CD4-positive, CD25-positive, alpha-beta regulatory T cell (primary cell): ENCODE measurements at regions not wholly inside any gene's neighbourhood (a gene's known extent, or its start where the extent isn't known, plus 50 kb on each side); places are given as distances from the start of the nearest gene placed in this dataset.
"Not testable (repeated sequence)": the region's sequence is repeated elsewhere in the genome, so short reads cannot be mapped to it uniquely, and the experiment has no call there.

Experiments used
- ATAC-seq, 2 donors: fragments of 150-1000 bp; cut with Tn5 transposase; one replicate each; pipeline ENCODE4 v1.10.0; 2021; ENCODE audit warnings: low read depth in 2 of 2, moderate number of reproducible peaks in 2 of 2, moderate library complexity in 1 of 2
- DNase-seq, 3 donors: peaks; one replicate each; pipeline versions ENCODE4 v3.0.0 to v3.0.0-alpha.2; 2012 to 2022; ENCODE audit warnings: mixed read lengths in 1 of 3
- H3K27ac ChIP-seq: one replicate; pipeline ENCODE4 v1.7.0; 2013; ENCODE audit warnings: mild to moderate bottlenecking, low read length; ENCODE audit not compliant: insufficient read depth, poor library complexity, severe bottlenecking
- H3K27me3 ChIP-seq: one replicate; pipeline ENCODE4 v1.7.0; 2013; ENCODE audit warnings: low read length; ENCODE audit not compliant: control insufficient read depth, insufficient read depth
- H3K36me3 ChIP-seq: one replicate; pipeline ENCODE4 v1.7.0; 2013; ENCODE audit warnings: mild to moderate bottlenecking, low read length, moderate library complexity; ENCODE audit not compliant: control insufficient read depth, insufficient read depth
- H3K4me1 ChIP-seq: 2 replicates; pipeline ENCODE4 v1.7.0; 2013; ENCODE audit warnings: mild to moderate bottlenecking, low read length; ENCODE audit not compliant: insufficient read depth, control insufficient read depth, poor library complexity, severe bottlenecking
- H3K4me3 ChIP-seq: one replicate; pipeline ENCODE4 v1.7.0; 2013; ENCODE audit warnings: low read depth, mild to moderate bottlenecking, low read length, moderate library complexity
- H3K9me3 ChIP-seq, 2 experiments: 1 replicate in 1 of 2; 2 replicates in 1 of 2; pipeline ENCODE4 v1.7.0; 2013; ENCODE audit warnings: low read length in 2 of 2, mild to moderate bottlenecking in 1 of 2, moderate library complexity in 1 of 2; ENCODE audit not compliant: control insufficient read depth in 2 of 2
- H3K27ac Mint-ChIP-seq, 3 donors: one replicate each; pipeline ENCODE4 v1.8.0; 2020 to 2022; ENCODE audit warnings: mild to moderate bottlenecking in 3 of 3, mixed read lengths in 3 of 3, moderate library complexity in 2 of 3
- H3K27me3 Mint-ChIP-seq: one replicate; pipeline ENCODE4 v1.8.0; 2022; ENCODE audit warnings: mild to moderate bottlenecking, mixed read lengths
- H3K36me3 Mint-ChIP-seq: one replicate; pipeline ENCODE4 v1.8.0; 2020; ENCODE audit warnings: mixed read lengths
- H3K4me1 Mint-ChIP-seq, 4 donors: one replicate each; pipeline ENCODE4 v1.8.0; 2020 to 2022; ENCODE audit warnings: mixed read lengths in 4 of 4, mild to moderate bottlenecking in 1 of 4
- H3K4me3 Mint-ChIP-seq, 4 donors: one replicate each; pipeline ENCODE4 v1.8.0; 2020 to 2022; ENCODE audit warnings: mild to moderate bottlenecking in 4 of 4, mixed read lengths in 4 of 4, moderate library complexity in 3 of 4
- H3K9me3 Mint-ChIP-seq, 7 donors: one replicate each; pipeline ENCODE4 v1.8.0; 2020 to 2022; ENCODE audit warnings: mixed read lengths in 7 of 7, mild to moderate bottlenecking in 3 of 7, moderate library complexity in 2 of 7

- Mint-ChIP-seq H3K9me3 (peaks cover 0 to 6% (median 0%) of the 10 kb centered on the region in 7 donors), H3K27me3 (peaks cover 43% of the 10 kb centered on the region), H3K36me3 (no peaks in the 10 kb centered on the region), H3K4me3 (no peak overlapping the region), H3K27ac (no peak overlapping the region), H3K4me1 (no peaks in the 10 kb centered on the region)
- no peak for ATAC-seq
- no peak for DNase-seq
- Histone ChIP-seq H3K4me1 (no peaks in the 10 kb centered on the region), H3K9me3 (no peaks in the 10 kb centered on the region), H3K27me3 (peaks cover 11% of the 10 kb centered on the region), H3K27ac (no peak overlapping the region), H3K4me3 (no peak overlapping the region), H3K36me3 (no peaks in the 10 kb centered on the region)
These were observed 105.0 kb upstream of the CDK13 start for GRCh38 chr7:39845006-39845405.

- H3K27ac Mint-ChIP-seq: no peak overlapping the region
- no peaks in the 10 kb centered on the region for H3K4me1 Mint-ChIP-seq
- Histone ChIP-seq H3K36me3 (no peaks in the 10 kb centered on the region), H3K4me1 (no peaks in the 10 kb centered on the region), H3K9me3 (no peaks in the 10 kb centered on the region), H3K4me3 (no peak overlapping the region), H3K27me3 (peaks cover 16% of the 10 kb centered on the region), H3K27ac (no peak overlapping the region)
- no peak overlapping the region for H3K4me3 Mint-ChIP-seq
- H3K36me3 Mint-ChIP-seq: no peaks in the 10 kb centered on the region
- ATAC-seq (no peak), DNase-seq (no peak)
- peaks cover 42% of the 10 kb centered on the region for H3K27me3 Mint-ChIP-seq
- peaks cover 0 to 1% (median 0%) of the 10 kb centered on the region in 7 donors for H3K9me3 Mint-ChIP-seq
These were observed 102.8 kb upstream of the CDK13 start for GRCh38 chr7:39847227-39847626.

GRCh38 chr7:39851466-39852045 lies 98.5 kb upstream of the CDK13 start:
- H3K27me3 ChIP-seq: peaks cover 12% of the 10 kb centered on the region
- H3K4me3 Mint-ChIP-seq: no peak overlapping the region
- no peak overlapping the region for H3K27ac ChIP-seq
- H3K9me3 ChIP-seq: no peaks in the 10 kb centered on the region
- peaks cover 43% of the 10 kb centered on the region for H3K27me3 Mint-ChIP-seq
- H3K36me3 ChIP-seq: no peaks in the 10 kb centered on the region
- no peak overlapping the region for H3K4me3 ChIP-seq
- no peaks in the 10 kb centered on the region for H3K9me3 Mint-ChIP-seq
- no peak overlapping the region for H3K27ac Mint-ChIP-seq
- peaks cover 0 to 9% (median 6%) of the 10 kb centered on the region in 4 donors for H3K4me1 Mint-ChIP-seq
- ATAC-seq: no peak
- no peaks in the 10 kb centered on the region for H3K36me3 Mint-ChIP-seq
- DNase-seq: no peak
- H3K4me1 ChIP-seq: peaks cover 3% of the 10 kb centered on the region

GRCh38 chr7:39854616-39855324 lies 95.3 kb upstream of the CDK13 start:
- H3K9me3 ChIP-seq, H3K36me3 Mint-ChIP-seq, H3K27ac ChIP-seq, DNase-seq, H3K9me3 Mint-ChIP-seq, H3K4me3 ChIP-seq, H3K27ac Mint-ChIP-seq, H3K4me1 ChIP-seq, H3K36me3 ChIP-seq, H3K4me1 Mint-ChIP-seq: not testable (repeated sequence)
- peak; percentile 90 to 92 for ATAC-seq
- peak overlapping the region in 3 of 4 donors; percentile 1 to 84 (median 67) for H3K4me3 Mint-ChIP-seq
- peaks cover 12% of the 10 kb centered on the region for H3K27me3 ChIP-seq
- H3K27me3 Mint-ChIP-seq: peaks cover 59% of the 10 kb centered on the region

- peaks cover 3% of the 10 kb centered on the region for H3K4me1 ChIP-seq
- H3K9me3 ChIP-seq: no peaks in the 10 kb centered on the region
- H3K4me1 Mint-ChIP-seq: peaks cover 0 to 9% (median 6%) of the 10 kb centered on the region in 4 donors
- H3K9me3 Mint-ChIP-seq: no peaks in the 10 kb centered on the region
- H3K4me3 Mint-ChIP-seq: peak overlapping the region in 3 of 4 donors; percentile 1 to 84 (median 67)
- H3K27me3 ChIP-seq: peaks cover 12% of the 10 kb centered on the region
- peaks cover 54% of the 10 kb centered on the region for H3K27me3 Mint-ChIP-seq
- DNase-seq (no peak), ATAC-seq (no peak)
- H3K4me3 ChIP-seq: no peak overlapping the region
- no peak overlapping the region for H3K27ac ChIP-seq
- no peak overlapping the region for H3K27ac Mint-ChIP-seq
- H3K36me3 Mint-ChIP-seq: no peaks in the 10 kb centered on the region
- no peaks in the 10 kb centered on the region for H3K36me3 ChIP-seq
These were observed 94.8 kb upstream of the CDK13 start for GRCh38 chr7:39855325-39855674.

GRCh38 chr7:39863675-39864322 lies 86.3 kb upstream of the CDK13 start:
- not testable (repeated sequence) for H3K27me3 ChIP-seq, H3K36me3 ChIP-seq, ATAC-seq, H3K27ac Mint-ChIP-seq, H3K9me3 ChIP-seq, DNase-seq, H3K4me1 ChIP-seq, H3K4me3 Mint-ChIP-seq, H3K27ac ChIP-seq, H3K36me3 Mint-ChIP-seq, H3K9me3 Mint-ChIP-seq, H3K4me3 ChIP-seq, H3K4me1 Mint-ChIP-seq
- peaks cover 23% of the 10 kb centered on the region for H3K27me3 Mint-ChIP-seq

- H3K4me1 ChIP-seq, ATAC-seq, H3K4me3 Mint-ChIP-seq, DNase-seq, H3K4me3 ChIP-seq, H3K4me1 Mint-ChIP-seq, H3K36me3 Mint-ChIP-seq, H3K27ac Mint-ChIP-seq, H3K9me3 Mint-ChIP-seq, H3K27ac ChIP-seq, H3K9me3 ChIP-seq, H3K27me3 ChIP-seq, H3K36me3 ChIP-seq: not testable (repeated sequence)
- H3K27me3 Mint-ChIP-seq: peaks cover 22% of the 10 kb centered on the region
These were observed 80.1 kb upstream of the CDK13 start for GRCh38 chr7:39869888-39870522.
